Uterus (tissue), 3 donors: ENCODE measurements at regions not wholly inside any gene's neighbourhood (a gene's known extent, or its start where the extent isn't known, plus 50 kb on each side); places are given as distances from the start of the nearest gene placed in this dataset.

Source experiments
- DNase-seq, 2 donors: peaks; one replicate each; pipeline ENCODE4 v3.0.0-alpha.2; 2019 to 2020
- H3K27ac ChIP-seq, 2 donors: fragments of 200-600 bp; sonication (generic); 1 replicate in 1 of 2; 2 replicates in 1 of 2; pipeline ENCODE4 v1.5.1; 2016 to 2018
- H3K27me3 ChIP-seq, 2 donors: fragments of 200-600 bp; sonication (generic); one replicate each; pipeline ENCODE4 v1.5.1; 2018 to 2019; ENCODE audit warnings: control low read depth in 1 of 2
- H3K36me3 ChIP-seq, 2 donors: fragments of 200-600 bp; sonication (generic); one replicate each; pipeline ENCODE4 v1.5.1; 2019; ENCODE audit warnings: control low read depth in 1 of 2
- H3K4me1 ChIP-seq, 2 donors: fragments of 200-600 bp; sonication (generic); one replicate each; pipeline ENCODE4 v1.5.1; 2018 to 2019; ENCODE audit warnings: control low read depth in 1 of 2
- H3K4me3 ChIP-seq, 2 donors: fragments of 200-600 bp; sonication (generic); 1 replicate in 1 of 2; 2 replicates in 1 of 2; pipeline ENCODE4 v1.5.1; 2018 to 2019; ENCODE audit warnings: mild to moderate bottlenecking in 1 of 2
- H3K9me3 ChIP-seq, 2 donors: fragments of 200-600 bp; sonication (generic); one replicate each; pipeline ENCODE4 v1.5.1; 2019; ENCODE audit warnings: control low read depth in 1 of 2
- POLR2A ChIP-seq, 2 donors: fragments of 450-650 bp; IDR thresholded peaks; one replicate each; pipeline ENCODE4 v1.6.1; 2016; ENCODE audit warnings: antibody characterized with exemption in 2 of 2, mild to moderate bottlenecking in 1 of 2, moderate library complexity in 1 of 2
- intact Hi-C: fragments of 100-400 bp; cut with DNase I; formaldehyde crosslinking; loops from one replicate; pipeline ENCODE4 v1.15.1; 2023; ENCODE audit warnings: low total_unique reads
- TF ChIP-seq, protein P1 (sequence below), 4 experiments: fragments of 200-600 bp in 2 of 4; fragments of 450-650 bp in 2 of 4; sonication (generic) in 2 of 4; IDR thresholded peaks; one replicate each; pipeline ENCODE4 v1.5.1; 2016 to 2019; ENCODE audit warnings: antibody characterized with exemption in 4 of 4, mild to moderate bottlenecking in 2 of 4, moderate library complexity in 1 of 4
- donor health status: DM: yes; HTN: yes; CAD: no.

DNA sequence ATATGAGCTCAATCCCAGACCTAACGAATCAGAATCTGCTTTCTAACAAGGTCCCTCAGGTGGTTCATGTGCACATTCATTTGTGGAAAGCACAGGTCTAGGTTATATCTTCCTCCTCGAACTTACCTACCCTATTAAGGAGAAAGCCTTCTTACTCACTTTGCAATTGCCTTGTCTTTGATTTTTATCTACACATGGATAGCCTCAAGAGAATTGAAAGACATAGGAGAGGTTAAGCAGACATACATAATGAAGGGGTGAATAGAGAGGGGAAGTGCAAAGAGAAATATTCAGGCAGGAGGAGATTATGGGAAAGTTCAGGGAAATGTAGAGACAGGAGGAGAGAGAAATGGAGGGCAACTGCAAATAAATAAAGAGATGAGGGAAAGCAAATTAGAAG, 422.9 kb upstream of the ADAMTS9 start:
- intact Hi-C loops: no loop called here

DNA sequence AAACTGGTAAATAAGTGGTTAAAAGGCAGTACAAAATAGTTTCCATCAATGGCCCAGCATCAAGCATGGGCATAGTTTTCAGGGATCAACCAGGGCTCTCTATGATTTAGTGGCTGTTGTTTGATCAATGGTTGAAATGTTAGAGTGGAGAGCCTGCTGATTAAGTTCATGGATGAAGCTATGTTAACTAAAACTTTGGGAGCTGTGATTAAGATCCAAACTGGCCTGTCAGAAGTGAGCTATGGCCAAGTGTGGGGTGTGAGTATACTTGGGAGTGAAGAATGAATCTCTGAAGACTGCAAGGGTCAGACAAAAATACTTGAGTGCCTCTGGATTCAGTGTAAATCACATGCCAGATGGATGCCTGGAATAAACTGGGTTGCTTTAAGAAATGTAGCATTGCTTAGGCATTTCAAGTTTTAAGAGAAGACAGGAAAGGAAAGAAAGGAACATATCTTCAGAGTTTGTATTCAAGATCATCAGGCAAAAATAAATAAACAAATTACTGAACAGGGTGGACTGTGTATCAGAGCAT, 422.2 kb upstream of the ADAMTS9 start:
- no peak for TF ChIP-seq POLR2A (IDR thresholded peaks at IDR 0.05)
- TF ChIP-seq, protein P1, sequence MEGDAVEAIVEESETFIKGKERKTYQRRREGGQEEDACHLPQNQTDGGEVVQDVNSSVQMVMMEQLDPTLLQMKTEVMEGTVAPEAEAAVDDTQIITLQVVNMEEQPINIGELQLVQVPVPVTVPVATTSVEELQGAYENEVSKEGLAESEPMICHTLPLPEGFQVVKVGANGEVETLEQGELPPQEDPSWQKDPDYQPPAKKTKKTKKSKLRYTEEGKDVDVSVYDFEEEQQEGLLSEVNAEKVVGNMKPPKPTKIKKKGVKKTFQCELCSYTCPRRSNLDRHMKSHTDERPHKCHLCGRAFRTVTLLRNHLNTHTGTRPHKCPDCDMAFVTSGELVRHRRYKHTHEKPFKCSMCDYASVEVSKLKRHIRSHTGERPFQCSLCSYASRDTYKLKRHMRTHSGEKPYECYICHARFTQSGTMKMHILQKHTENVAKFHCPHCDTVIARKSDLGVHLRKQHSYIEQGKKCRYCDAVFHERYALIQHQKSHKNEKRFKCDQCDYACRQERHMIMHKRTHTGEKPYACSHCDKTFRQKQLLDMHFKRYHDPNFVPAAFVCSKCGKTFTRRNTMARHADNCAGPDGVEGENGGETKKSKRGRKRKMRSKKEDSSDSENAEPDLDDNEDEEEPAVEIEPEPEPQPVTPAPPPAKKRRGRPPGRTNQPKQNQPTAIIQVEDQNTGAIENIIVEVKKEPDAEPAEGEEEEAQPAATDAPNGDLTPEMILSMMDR (IDR thresholded peaks at IDR 0.05): no peak
- H3K4me1 ChIP-seq: no peaks in the 10 kb centered on the region
- no peaks in the 10 kb centered on the region for H3K36me3 ChIP-seq
- no peaks in the 10 kb centered on the region for H3K9me3 ChIP-seq
- no peaks in the 10 kb centered on the region for H3K27me3 ChIP-seq
- DNase-seq: no peak
- intact Hi-C loops: no loop called here
- H3K27ac ChIP-seq: no peak overlapping the region
- H3K4me3 ChIP-seq: no peak overlapping the region

More for the DNA sequence above, 422.9 kb upstream of the ADAMTS9 start:
- Histone ChIP-seq H3K36me3 (no peaks in the 10 kb centered on the region), H3K27ac (no peak overlapping the region), H3K9me3 (no peaks in the 10 kb centered on the region), H3K4me1 (no peaks in the 10 kb centered on the region), H3K27me3 (no peaks in the 10 kb centered on the region), H3K4me3 (no peak overlapping the region)
- DNase-seq: no peak
- TF ChIP-seq, protein P1 (IDR thresholded peaks at IDR 0.05): no peak
- no peak for TF ChIP-seq POLR2A (IDR thresholded peaks at IDR 0.05)

DNA sequence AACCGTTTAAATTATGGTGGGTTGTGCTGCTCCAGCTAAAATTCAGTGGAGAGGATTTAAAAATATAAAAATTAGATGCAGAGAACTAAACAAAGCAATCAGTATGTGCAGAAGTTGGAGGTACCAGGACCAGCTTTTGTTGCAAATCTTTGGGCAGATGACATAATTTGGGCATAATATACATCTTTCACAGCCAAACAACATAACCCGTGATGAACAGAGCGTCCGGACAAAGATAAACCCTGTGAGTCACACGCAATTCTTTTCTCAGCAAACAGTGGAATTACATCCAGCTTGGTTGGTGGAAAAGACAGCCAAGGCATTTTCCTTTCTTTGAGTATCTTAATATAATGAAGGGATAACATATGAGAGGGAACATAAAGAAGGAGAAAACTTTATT, 419.4 kb upstream of the ADAMTS9 start:
- H3K27ac ChIP-seq: peak overlapping the region; percentile 8 to 62
- DNase-seq: peak in 1 of 2 donors; percentile 31
- TF ChIP-seq, protein P1 (IDR thresholded peaks at IDR 0.05): no peak
- no peak for TF ChIP-seq POLR2A (IDR thresholded peaks at IDR 0.05)
- H3K27me3 ChIP-seq: no peaks in the 10 kb centered on the region
- H3K36me3 ChIP-seq: no peaks in the 10 kb centered on the region
- no peaks in the 10 kb centered on the region for H3K9me3 ChIP-seq
- intact Hi-C loops: no loop called here
- no peaks in the 10 kb centered on the region for H3K4me1 ChIP-seq
- H3K4me3 ChIP-seq: no peak overlapping the region

DNA sequence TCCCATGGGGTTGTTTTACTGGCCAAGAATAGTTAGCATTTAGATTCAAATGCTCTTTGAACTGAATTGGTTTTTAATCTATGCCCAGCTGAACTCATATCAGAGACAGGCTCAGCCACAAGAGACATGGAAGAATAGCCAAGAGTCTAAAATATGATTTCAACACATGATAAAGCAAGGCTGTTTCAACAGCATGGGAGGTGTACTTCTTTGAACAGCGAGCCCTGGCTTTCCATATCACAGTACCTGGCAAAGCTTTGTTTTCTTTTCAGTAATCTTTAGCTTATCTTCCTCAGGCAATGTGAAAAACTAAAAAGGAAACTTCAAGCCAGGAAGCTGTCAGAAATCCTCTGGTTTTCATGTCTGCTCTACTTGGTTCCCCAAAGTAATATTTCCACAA, 413.6 kb upstream of the ADAMTS9 start:
- Histone ChIP-seq H3K27me3 (no peaks in the 10 kb centered on the region), H3K9me3 (no peaks in the 10 kb centered on the region)
- intact Hi-C loops: no loop called here

DNA sequence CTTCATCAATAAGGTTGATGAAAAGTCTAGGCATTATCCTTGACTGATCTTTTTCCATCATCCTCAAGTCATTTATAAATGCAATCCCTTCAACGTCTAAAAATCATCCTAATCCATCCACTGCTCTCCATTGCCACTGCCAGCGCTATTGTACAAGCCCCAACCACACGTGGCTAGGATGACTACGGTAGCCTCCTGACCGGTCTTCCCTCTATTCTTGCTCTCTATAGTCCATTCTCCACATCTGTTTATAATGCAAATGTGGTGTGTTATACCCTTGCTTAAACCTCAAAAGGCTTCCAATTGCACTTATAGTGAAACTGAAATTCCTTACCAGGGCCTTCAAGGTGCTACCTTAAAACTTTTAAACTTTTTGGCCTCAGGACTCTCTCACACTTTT, 410.6 kb upstream of the ADAMTS9 start:
- no peak for DNase-seq
- H3K9me3 ChIP-seq: no peaks in the 10 kb centered on the region
- intact Hi-C loops: no loop called here
- no peaks in the 10 kb centered on the region for H3K36me3 ChIP-seq
- no peaks in the 10 kb centered on the region for H3K27me3 ChIP-seq
- no peak overlapping the region for H3K27ac ChIP-seq
- H3K4me1 ChIP-seq: no peaks in the 10 kb centered on the region
- H3K4me3 ChIP-seq: no peak overlapping the region
- no peak for TF ChIP-seq POLR2A (IDR thresholded peaks at IDR 0.05)
- TF ChIP-seq, protein P1 (IDR thresholded peaks at IDR 0.05): no peak

More for the DNA sequence above, 413.6 kb upstream of the ADAMTS9 start:
- no peak overlapping the region for H3K4me3 ChIP-seq
- H3K4me1 ChIP-seq: no peaks in the 10 kb centered on the region
- DNase-seq: no peak
- TF ChIP-seq POLR2A (IDR thresholded peaks at IDR 0.05): no peak
- TF ChIP-seq, protein P1 (IDR thresholded peaks at IDR 0.05): no peak
- H3K27ac ChIP-seq: no peak overlapping the region
- H3K36me3 ChIP-seq: no peaks in the 10 kb centered on the region
